Endothelial cell (in vitro differentiated cells): ENCODE measurements at regions not wholly inside any gene's neighbourhood (a gene's known extent, or its start where the extent isn't known, plus 50 kb on each side); places are given as distances from the start of the nearest gene placed in this dataset.
"Not testable (repeated sequence)": the region's sequence is repeated elsewhere in the genome, so short reads cannot be mapped to it uniquely, and the experiment has no call there.

Source experiments
- DNase-seq: peaks from one replicate; pipeline ENCODE4 v3.0.0; 2021; ENCODE audit warnings: low spot score
- H3K27ac Mint-ChIP-seq: one replicate; pipeline ENCODE4 v1.8.0; 2021; ENCODE audit warnings: mixed read lengths, inconsistent platforms; ENCODE audit not compliant: unreplicated experiment
- H3K27me3 Mint-ChIP-seq: one replicate; pipeline ENCODE4 v1.8.0; 2021; ENCODE audit warnings: mild to moderate bottlenecking, moderate library complexity, mixed read lengths, inconsistent platforms; ENCODE audit not compliant: unreplicated experiment
- H3K36me3 Mint-ChIP-seq: one replicate; pipeline ENCODE4 v1.8.0; 2021; ENCODE audit warnings: mild to moderate bottlenecking, low read depth, mixed read lengths, inconsistent platforms; ENCODE audit not compliant: unreplicated experiment
- H3K4me1 Mint-ChIP-seq: one replicate; pipeline ENCODE4 v1.8.0; 2021; ENCODE audit warnings: mild to moderate bottlenecking, mixed read lengths, inconsistent platforms; ENCODE audit not compliant: unreplicated experiment
- H3K4me3 Mint-ChIP-seq: one replicate; pipeline ENCODE4 v1.8.0; 2021; ENCODE audit warnings: mild to moderate bottlenecking, mixed read lengths, inconsistent platforms; ENCODE audit not compliant: unreplicated experiment
- H3K9me3 Mint-ChIP-seq: one replicate; pipeline ENCODE4 v1.8.0; 2021; ENCODE audit warnings: mixed read lengths, inconsistent platforms; ENCODE audit not compliant: unreplicated experiment
- CTCF ChIP-seq: fragments of 200-600 bp; sonication (generic); IDR thresholded peaks from one replicate; pipeline ENCODE4 v1.5.0; 2021; ENCODE audit warnings: antibody characterized with exemption; ENCODE audit not compliant: unreplicated experiment

GRCh38 chr14:43105305-43105704, 1401.8 kb downstream of the FSCB start:
- no peak for DNase-seq
- H3K27ac Mint-ChIP-seq, result no peak overlapping the region
- H3K4me3 Mint-ChIP-seq, result no peak overlapping the region
- no peaks in the 10 kb centered on the region for H3K27me3 Mint-ChIP-seq
- H3K36me3 Mint-ChIP-seq, result no peaks in the 10 kb centered on the region
- no peak for TF ChIP-seq CTCF
- H3K4me1 Mint-ChIP-seq, result no peaks in the 10 kb centered on the region
- H3K9me3 Mint-ChIP-seq, result no peaks in the 10 kb centered on the region

GRCh38 chr14:43090380-43090779, 1416.7 kb downstream of the FSCB start:
- Mint-ChIP-seq H3K9me3 (no peaks in the 10 kb centered on the region), H3K27ac (no peak overlapping the region), H3K36me3 (no peaks in the 10 kb centered on the region), H3K4me3 (no peak overlapping the region), H3K27me3 (no peaks in the 10 kb centered on the region), H3K4me1 (no peaks in the 10 kb centered on the region)
- no peak for DNase-seq
- no peak for TF ChIP-seq CTCF

- no peak for TF ChIP-seq CTCF
- H3K4me3 Mint-ChIP-seq, result no peak overlapping the region
- no peaks in the 10 kb centered on the region for H3K36me3 Mint-ChIP-seq
- DNase-seq, result no peak
- no peak overlapping the region for H3K27ac Mint-ChIP-seq
- H3K4me1 Mint-ChIP-seq, result no peaks in the 10 kb centered on the region
- no peaks in the 10 kb centered on the region for H3K27me3 Mint-ChIP-seq
- no peaks in the 10 kb centered on the region for H3K9me3 Mint-ChIP-seq
Measured at GRCh38 chr14:43087666-43088065, 1419.4 kb downstream of the FSCB start.

- H3K36me3 Mint-ChIP-seq, result no peaks in the 10 kb centered on the region
Measured at GRCh38 chr14:43085819-43086218, 1421.3 kb downstream of the FSCB start.

GRCh38 chr14:43067372-43067771, 1439.7 kb downstream of the FSCB start:
- not testable (repeated sequence) for H3K27me3 Mint-ChIP-seq, H3K36me3 Mint-ChIP-seq, H3K27ac Mint-ChIP-seq, H3K9me3 Mint-ChIP-seq, H3K4me1 Mint-ChIP-seq, DNase-seq, H3K4me3 Mint-ChIP-seq

More at GRCh38 chr14:43085819-43086218, 1421.3 kb downstream of the FSCB start:
- no peak for TF ChIP-seq CTCF
- no peak overlapping the region for H3K4me3 Mint-ChIP-seq
- no peaks in the 10 kb centered on the region for H3K9me3 Mint-ChIP-seq
- no peak overlapping the region for H3K27ac Mint-ChIP-seq
- no peaks in the 10 kb centered on the region for H3K27me3 Mint-ChIP-seq
- DNase-seq, result no peak
- H3K4me1 Mint-ChIP-seq, result no peaks in the 10 kb centered on the region

GRCh38 chr14:43056106-43056505, 1449.4 kb downstream of the LRFN5 start:
- TF ChIP-seq CTCF, result no peak
- H3K4me3 Mint-ChIP-seq, result no peak overlapping the region
- no peak overlapping the region for H3K27ac Mint-ChIP-seq
- H3K9me3 Mint-ChIP-seq, result no peaks in the 10 kb centered on the region
- no peaks in the 10 kb centered on the region for H3K4me1 Mint-ChIP-seq
- peaks cover 2% of the 10 kb centered on the region for H3K27me3 Mint-ChIP-seq
- H3K36me3 Mint-ChIP-seq, result no peaks in the 10 kb centered on the region
- no peak for DNase-seq
